NCI-H774 (cell line): ENCODE measurements at regions not wholly inside any gene's neighbourhood (a gene's known extent, or its start where the extent isn't known, plus 50 kb on each side); places are given as distances from the start of the nearest gene placed in this dataset.
"Not testable (repeated sequence)": the region's sequence is repeated elsewhere in the genome, so short reads cannot be mapped to it uniquely, and the experiment has no call there.

ENCODE experiments used
- DNase-seq: peaks from one replicate; lab custom pipeline; 2025; lab: John Stamatoyannopoulos, UW

- no peak for DNase-seq
Observed at GRCh38 chr2:128414946-128415778, 96.5 kb upstream of the HS6ST1 start.

GRCh38 chr2:128415779-128416061 lies 97.1 kb upstream of the HS6ST1 start:
- no peak for DNase-seq

- DNase-seq, result no peak
Observed at GRCh38 chr2:128416109-128416785, 97.6 kb upstream of the HS6ST1 start.

DNA sequence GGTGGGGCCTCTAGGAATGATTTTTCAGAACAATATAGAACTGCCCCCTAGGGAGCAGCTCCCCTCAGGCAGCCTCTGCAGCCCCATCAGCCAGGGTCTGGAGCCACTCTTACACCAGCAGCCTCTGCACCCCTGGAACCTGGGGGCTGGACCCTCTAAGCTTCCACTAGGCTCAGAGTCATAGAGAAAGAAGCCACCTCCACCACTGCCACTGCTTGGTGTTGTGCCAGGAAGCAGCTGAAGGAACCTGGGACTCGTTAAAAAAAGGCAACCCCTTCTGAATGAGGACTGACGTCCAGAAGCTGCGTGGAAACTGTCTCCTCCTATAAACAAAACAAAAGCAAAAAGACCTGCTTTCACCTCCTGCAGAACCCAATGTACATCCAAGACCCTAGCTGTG lies 98.1 kb upstream of the HS6ST1 start:
- DNase-seq, result no peak

DNA sequence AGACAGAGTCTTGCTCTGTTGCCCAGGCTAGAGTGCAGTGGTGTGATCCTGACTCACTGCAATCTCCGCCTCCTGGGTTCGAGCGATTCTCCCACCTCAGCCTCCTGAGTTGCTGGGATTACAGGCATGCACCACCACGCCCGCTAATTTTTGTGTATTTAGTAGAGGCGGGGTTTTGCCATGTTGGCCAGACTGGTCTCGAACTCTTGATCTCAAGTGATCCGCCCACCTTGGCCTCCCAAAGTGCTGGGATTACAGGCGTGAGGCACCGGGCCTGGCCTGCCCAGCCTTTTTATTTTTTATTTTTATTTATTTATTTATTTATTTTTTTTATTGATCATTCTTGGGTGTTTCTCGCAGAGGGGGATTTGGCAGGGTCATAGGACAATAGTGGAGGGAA lies 98.6 kb upstream of the HS6ST1 start:
- not testable (repeated sequence) for DNase-seq

DNA sequence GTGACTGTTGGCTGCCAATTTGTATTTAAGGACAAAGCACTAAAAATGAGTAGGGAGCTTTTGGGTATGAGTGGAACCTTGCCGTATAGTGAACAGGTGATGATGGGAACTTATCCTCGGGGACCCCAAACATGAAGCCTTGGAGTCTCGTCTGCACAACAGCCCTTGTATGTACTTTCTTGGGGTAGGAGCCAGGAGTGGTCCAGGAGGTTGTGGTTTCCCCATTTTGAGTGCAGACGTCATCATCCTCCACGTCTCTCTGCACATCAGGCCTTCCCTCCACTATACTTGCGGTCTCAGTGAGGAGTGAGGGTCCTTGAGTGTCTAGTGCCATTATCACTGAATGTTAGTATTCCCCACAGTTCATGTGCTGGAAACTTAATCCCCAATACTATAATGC lies 101.5 kb upstream of the HS6ST1 start:
- DNase-seq, result no peak

- DNase-seq, result no peak
Observed at GRCh38 chr2:128420776-128421175, 102.1 kb upstream of the HS6ST1 start.

DNA sequence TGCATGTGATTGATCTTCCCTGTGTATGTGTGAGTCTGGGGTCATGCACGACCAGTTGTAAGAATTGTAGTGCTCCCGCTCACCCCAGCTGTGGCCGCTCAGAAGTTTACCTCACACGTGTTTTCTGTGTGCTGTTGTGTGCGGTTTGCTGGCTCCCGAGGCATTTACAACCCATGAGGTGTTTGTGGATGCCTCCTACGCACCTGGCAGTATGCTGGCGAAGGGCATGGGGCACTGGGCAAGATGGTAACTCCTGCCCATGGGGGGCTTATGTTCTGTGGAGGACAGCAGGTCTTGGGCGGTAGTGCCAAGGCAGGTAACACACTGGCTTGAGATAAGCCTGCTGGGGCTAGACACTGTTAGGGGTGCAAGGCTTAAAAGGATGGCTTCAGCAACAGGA lies 102.6 kb upstream of the HS6ST1 start:
- DNase-seq, result no peak

GRCh38 chr2:128421861-128422311 lies 103.2 kb upstream of the HS6ST1 start:
- no peak for DNase-seq

DNA sequence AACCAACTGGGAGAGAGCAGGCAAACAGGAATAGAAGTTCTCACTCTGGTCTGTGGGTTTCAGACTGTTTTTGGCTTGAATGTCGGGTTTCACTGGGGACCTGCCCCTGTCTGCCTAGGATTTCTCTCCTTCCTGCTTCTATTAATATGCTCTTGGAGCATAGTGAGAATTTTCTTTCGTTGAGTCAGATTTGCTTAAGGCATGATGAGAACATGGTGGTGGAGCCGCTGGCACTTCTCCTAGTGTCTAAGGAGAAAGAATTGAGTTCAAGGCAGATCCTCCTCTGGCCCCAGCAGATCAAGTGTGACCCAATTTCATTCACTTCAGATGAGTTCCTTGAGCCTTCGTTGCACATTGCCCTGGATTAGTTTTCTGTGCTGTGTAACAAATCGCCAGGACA lies 103.9 kb upstream of the HS6ST1 start:
- no peak for DNase-seq

- DNase-seq, result no peak
Observed at GRCh38 chr2:128423788-128424165, 105.1 kb upstream of the HS6ST1 start.

DNA sequence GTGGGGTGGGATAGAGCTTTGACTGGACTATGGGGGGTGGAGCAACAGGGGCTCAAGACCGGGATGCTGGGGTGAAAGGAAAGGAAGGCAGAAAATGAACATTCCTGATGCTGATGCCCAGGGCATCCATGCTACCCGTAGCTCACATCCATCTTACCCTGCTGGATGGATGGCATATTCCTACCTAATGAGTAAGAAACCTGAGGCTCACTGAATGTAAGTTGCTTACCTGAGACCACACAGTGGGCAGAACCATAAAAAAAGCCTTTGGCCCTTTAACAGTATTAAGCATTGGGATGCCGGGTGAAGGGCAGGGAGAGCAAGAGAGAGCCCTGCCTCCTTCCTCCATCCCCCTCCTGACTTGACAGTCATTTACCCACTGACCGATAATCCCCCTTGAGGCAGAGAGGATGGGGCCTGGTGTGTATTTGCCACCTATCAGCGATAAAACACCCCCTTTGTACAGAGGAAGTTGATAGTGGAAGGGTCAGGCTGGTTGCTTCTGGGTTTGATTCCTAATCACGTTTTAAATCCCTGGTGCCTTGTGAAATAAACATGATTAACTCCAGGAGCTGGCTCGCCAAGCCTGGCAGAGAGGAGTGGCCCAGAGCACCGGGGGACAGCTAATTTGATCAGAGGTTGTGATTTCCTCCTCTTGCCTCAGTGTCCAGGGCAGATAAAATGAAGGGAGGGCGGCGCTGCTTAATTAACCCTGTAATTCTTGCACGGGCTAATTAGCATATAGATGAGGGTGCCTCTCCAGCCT lies 105.9 kb upstream of the HS6ST1 start:
- DNase-seq, result no peak

GRCh38 chr2:128425216-128425615 lies 106.5 kb upstream of the HS6ST1 start:
- no peak for DNase-seq

DNA sequence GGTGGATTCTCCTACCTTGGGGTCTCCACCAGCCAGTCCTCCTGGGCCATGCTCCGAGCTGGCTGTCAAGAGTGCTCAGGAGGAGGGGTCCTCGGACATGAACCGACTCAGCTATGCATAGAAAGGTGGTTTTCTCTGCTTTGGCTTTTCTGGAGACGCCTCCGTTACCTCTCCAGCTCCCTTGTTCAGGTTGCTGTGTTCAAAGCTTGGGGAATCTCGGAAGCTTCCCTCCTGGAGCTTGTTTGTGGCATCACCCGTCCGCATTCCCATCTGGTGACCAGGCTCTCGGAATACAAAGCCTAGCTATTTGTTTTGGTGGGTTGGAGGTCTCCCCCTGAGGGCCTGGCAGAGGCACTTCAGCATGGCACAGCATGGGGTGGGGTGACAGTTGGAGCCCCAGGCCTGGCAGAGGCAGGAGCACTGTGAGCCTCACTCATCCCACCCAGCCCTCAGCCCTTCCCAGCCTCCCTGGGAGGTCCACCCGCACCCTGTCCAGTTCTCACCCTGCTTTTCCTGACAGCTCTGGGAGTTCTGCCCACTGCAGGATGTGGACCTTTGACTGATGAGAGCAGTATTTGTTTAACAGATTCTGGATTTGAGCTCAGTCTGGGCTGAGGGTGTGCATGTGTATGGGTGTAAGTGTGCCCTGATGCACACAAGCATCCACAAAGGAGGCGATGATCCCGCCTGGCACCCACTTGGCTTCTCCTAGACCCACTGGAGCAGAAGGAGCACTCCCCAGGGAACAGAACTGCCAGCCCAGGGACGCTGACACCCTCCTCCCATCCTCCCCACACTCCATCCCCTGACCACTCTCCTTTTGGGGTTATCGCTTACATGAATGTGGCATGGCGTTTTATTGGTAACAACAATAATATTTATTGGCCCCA lies 107.3 kb upstream of the HS6ST1 start:
- no peak for DNase-seq

GRCh38 chr2:128427413-128427755 lies 108.7 kb upstream of the HS6ST1 start:
- DNase-seq, result no peak

GRCh38 chr2:128428415-128428814 lies 109.7 kb upstream of the HS6ST1 start:
- DNase-seq, result no peak

- no peak for DNase-seq
Observed at GRCh38 chr2:128432423-128432822, 113.8 kb upstream of the HS6ST1 start.

GRCh38 chr2:128433911-128434550 lies 115.4 kb upstream of the HS6ST1 start:
- no peak for DNase-seq

GRCh38 chr2:128435576-128436478 lies 117.2 kb upstream of the HS6ST1 start:
- no peak for DNase-seq

DNA sequence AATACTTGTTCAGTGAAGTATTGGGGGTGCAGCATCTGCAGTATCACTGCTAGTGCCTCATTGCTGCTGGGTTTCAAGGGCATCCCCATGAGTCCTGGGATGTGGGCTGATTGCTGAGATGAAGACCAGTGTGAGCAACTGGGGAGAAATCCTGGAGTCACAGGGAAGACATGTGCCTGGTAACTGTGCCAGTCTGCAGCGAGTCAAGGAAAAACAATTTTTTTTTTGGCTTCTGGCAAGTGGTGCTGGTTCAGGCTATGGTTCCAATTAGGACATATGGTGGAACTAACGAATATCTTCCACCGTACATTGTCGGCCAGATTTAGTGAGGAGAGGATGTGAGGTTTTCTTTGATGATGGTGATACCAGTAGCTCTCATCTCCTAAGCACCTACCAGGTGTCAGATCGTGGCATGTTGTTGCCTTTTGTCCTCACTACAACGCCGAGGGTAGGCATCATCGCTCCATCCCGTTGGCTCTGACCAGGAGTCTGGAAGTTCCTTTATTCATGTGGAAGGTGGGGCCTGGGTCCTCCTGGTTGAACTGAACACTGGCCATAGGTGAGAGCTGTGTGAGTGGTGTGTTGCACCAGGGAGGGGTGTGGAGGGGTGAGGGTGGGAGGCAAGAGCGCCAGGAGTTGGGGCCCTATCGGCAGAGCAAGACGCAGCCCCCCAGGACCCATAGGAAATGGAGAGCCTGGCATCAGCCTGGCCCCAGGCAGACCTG lies 118.0 kb upstream of the HS6ST1 start:
- DNase-seq, result no peak
